Activated naive CD4-positive, alpha-beta T cell treated with anti-CD3 and anti-CD28 coated beads for 36 hours (primary cell): ENCODE measurements at regions not wholly inside any gene's neighbourhood (a gene's known extent, or its start where the extent isn't known, plus 50 kb on each side); places are given as distances from the start of the nearest gene placed in this dataset.
"Not testable (repeated sequence)": the region's sequence is repeated elsewhere in the genome, so short reads cannot be mapped to it uniquely, and the experiment has no call there.

ENCODE experiments used
- CTCF ChIA-PET: fragments of 350-600 bp; sonication (Branson Sonifier 250); formaldehyde crosslinking; loops from one replicate; lab custom pipeline; 2021; ENCODE audit warnings: antibody characterized with exemption; lab: Charles Lee
- DNase-seq: peaks from one replicate; pipeline ENCODE4 v3.0.0-alpha.2; 2020
- H3K27ac Mint-ChIP-seq: one replicate; pipeline ENCODE4 v1.8.0; 2021; ENCODE audit warnings: mild to moderate bottlenecking, mixed read lengths
- H3K27me3 Mint-ChIP-seq: one replicate; pipeline ENCODE4 v1.8.0; 2021; ENCODE audit warnings: low read depth, mixed read lengths
- H3K36me3 Mint-ChIP-seq: one replicate; pipeline ENCODE4 v1.8.0; 2021; ENCODE audit warnings: low read depth, mixed read lengths
- H3K4me1 Mint-ChIP-seq: one replicate; pipeline ENCODE4 v1.8.0; 2021; ENCODE audit warnings: low read depth, mixed read lengths
- H3K4me3 Mint-ChIP-seq: one replicate; pipeline ENCODE4 v1.8.0; 2021; ENCODE audit warnings: mild to moderate bottlenecking, moderate library complexity, mixed read lengths
- H3K9me3 Mint-ChIP-seq: one replicate; pipeline ENCODE4 v1.8.0; 2021; ENCODE audit warnings: mixed read lengths
- intact Hi-C: fragments of 100-400 bp; cut with micrococcal nuclease; formaldehyde crosslinking; loops from one replicate; pipeline ENCODE4 v1.15.1; 2023

DNA sequence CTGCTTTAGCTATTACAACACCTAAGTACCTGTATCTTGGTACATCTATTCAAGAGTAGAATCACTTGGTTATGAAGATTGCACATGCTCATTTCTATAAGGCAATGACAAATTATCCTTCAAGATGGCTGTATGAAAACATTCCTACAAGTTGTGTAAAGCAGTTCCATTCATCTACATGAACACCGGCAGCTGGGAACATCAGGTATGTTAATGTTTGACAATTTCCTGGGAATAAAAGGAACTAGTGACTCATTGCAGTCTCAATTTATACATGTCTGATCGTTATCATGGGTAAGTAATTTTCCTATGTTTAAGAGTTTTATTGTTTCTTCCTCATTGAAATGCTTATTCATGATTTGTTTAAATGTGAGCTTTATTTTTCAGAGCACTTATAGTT is 203.2 kb upstream of the SEMA3E start:
- Mint-ChIP-seq H3K27me3 (no peaks in the 10 kb centered on the region), H3K36me3 (no peaks in the 10 kb centered on the region), H3K4me1 (no peaks in the 10 kb centered on the region), H3K4me3 (no peak overlapping the region), H3K27ac (no peak overlapping the region), H3K9me3 (no peaks in the 10 kb centered on the region)
- DNase-seq = no peak
- intact Hi-C loops = no loop called here
- CTCF ChIA-PET = no interaction called here

DNA sequence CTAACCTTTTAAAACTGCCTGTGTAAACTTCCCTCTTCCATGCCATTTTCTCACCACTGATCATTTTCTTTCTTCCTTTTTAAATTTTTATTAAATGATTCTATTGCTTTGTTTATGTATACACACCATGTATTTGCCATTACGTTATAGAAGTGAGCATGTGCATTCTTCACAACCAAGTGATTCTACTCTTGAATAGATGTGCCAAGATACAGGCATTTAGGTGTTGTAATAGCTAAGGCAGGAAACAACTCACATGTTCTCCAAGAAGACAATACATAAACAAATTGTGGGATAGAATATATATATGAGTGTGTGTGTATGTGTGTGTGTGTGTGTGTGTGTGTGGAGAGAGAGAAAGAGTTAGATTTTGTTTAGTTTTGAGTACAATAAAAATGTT is 202.6 kb upstream of the SEMA3E start:
- Mint-ChIP-seq H3K27ac (no peak overlapping the region), H3K36me3 (no peaks in the 10 kb centered on the region), H3K4me1 (no peaks in the 10 kb centered on the region), H3K27me3 (no peaks in the 10 kb centered on the region), H3K4me3 (no peak overlapping the region), H3K9me3 (no peaks in the 10 kb centered on the region)
- DNase-seq = no peak
- intact Hi-C loops = no loop called here
- CTCF ChIA-PET = no interaction called here

DNA sequence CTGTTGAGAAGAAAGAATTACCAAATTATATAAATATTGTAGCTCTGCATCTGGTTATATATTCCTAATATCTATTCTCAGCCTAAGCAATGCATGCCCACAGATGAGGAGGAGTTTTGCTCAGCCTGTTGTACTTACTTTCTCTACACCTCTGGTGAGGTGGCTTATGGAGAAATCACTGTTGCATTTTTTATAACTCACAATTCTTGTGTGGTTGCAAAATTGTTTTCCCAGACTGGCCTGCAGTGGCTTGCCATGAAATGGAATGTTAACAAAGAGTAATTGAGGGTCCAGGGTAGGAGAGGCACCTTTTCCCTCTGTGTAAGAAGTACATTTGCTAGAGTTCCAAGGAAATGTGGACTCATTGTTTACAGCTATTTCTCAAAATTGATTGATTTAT is 202.0 kb upstream of the SEMA3E start:
- CTCF ChIA-PET = interaction anchor here (0.8 kb wide), 1 partner anchor 28 kb away, joined by 3 read pairs; no protein-coding TSS in a partner anchor
- H3K4me1 Mint-ChIP-seq = no peaks in the 10 kb centered on the region
- intact Hi-C loops = no loop called here
- H3K27ac Mint-ChIP-seq = no peak overlapping the region
- no peak for DNase-seq
- H3K27me3 Mint-ChIP-seq = no peaks in the 10 kb centered on the region
- peaks cover 3% of the 10 kb centered on the region for H3K9me3 Mint-ChIP-seq
- no peak overlapping the region for H3K4me3 Mint-ChIP-seq
- no peaks in the 10 kb centered on the region for H3K36me3 Mint-ChIP-seq

DNA sequence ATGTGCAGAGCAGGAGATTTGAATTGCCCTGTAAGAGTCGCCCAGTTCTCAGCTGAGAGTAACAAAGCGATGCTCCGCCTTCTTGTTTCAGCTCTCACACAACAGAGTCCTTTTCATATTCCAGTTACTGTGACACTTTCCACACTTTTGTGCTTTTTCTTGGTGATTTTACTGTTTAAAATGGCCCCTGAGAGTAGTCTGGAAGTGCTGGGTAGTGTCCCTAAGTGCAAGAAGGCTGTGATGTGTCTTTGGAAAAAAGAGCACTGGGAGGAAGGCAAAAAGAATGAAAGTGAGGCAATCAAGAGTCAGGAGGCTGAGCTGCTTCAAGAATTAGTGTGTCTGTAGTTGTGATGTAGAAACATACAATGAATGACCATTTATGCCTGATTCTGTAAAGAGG is 201.2 kb upstream of the SEMA3E start:
- H3K4me1 Mint-ChIP-seq = no peaks in the 10 kb centered on the region
- no peak overlapping the region for H3K27ac Mint-ChIP-seq
- no peaks in the 10 kb centered on the region for H3K27me3 Mint-ChIP-seq
- CTCF ChIA-PET = no interaction called here
- intact Hi-C loops = no loop called here
- H3K4me3 Mint-ChIP-seq = no peak overlapping the region
- peaks cover 5% of the 10 kb centered on the region for H3K9me3 Mint-ChIP-seq
- H3K36me3 Mint-ChIP-seq = no peaks in the 10 kb centered on the region
- no peak for DNase-seq

DNA sequence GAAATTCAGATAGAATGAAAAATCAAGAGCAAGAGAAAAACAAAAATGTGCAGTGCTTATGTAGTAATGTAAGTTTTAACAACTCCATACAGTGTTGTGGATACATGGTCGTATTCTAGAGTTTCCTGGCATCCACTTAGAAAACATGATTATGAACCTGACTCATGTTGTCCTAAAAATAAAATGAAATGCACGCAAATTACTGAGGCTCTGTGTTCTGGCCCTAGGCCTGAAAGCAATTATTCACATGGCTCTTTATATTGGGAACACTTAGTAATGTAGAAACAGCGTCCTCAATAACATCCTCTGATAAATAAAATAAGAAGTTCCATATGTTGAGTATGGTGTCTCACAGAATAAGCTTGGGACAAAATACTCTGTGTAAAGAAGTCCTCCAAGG is 200.2 kb upstream of the SEMA3E start:
- Mint-ChIP-seq H3K9me3 (peaks cover 5% of the 10 kb centered on the region), H3K36me3 (no peaks in the 10 kb centered on the region), H3K4me3 (no peak overlapping the region), H3K27me3 (no peaks in the 10 kb centered on the region), H3K4me1 (no peaks in the 10 kb centered on the region), H3K27ac (no peak overlapping the region)
- CTCF ChIA-PET = interaction anchor here (1.1 kb wide), 1 partner anchor 11 kb away, joined by 3 read pairs; no protein-coding TSS in a partner anchor
- intact Hi-C loops = no loop called here
- DNase-seq = no peak

DNA sequence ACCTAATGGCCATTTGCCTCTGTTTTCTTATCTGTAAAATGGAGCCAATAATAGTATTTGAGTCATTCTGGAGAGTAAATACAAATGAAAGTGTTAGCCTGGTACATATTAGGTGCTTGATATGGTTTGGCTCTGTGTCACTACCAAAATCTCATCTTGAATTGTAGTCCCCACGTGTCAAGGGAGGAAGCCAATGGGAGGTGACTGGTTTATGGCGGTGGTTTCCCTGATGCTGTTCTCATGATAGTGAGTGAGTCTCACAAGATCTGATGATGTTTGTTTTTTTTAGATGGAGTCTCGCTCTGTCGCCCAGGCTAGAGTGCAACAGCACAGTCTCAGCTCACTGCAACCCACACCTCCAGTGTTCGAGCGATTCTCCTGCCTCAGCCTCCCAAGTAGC is 194.0 kb upstream of the SEMA3E start:
- intact Hi-C loops = no loop called here
- no peaks in the 10 kb centered on the region for H3K4me1 Mint-ChIP-seq
- CTCF ChIA-PET = no interaction called here
- H3K27me3 Mint-ChIP-seq = no peaks in the 10 kb centered on the region
- no peak for DNase-seq
- no peaks in the 10 kb centered on the region for H3K36me3 Mint-ChIP-seq
- peaks cover 5% of the 10 kb centered on the region for H3K9me3 Mint-ChIP-seq
- no peak overlapping the region for H3K4me3 Mint-ChIP-seq
- H3K27ac Mint-ChIP-seq = no peak overlapping the region

DNA sequence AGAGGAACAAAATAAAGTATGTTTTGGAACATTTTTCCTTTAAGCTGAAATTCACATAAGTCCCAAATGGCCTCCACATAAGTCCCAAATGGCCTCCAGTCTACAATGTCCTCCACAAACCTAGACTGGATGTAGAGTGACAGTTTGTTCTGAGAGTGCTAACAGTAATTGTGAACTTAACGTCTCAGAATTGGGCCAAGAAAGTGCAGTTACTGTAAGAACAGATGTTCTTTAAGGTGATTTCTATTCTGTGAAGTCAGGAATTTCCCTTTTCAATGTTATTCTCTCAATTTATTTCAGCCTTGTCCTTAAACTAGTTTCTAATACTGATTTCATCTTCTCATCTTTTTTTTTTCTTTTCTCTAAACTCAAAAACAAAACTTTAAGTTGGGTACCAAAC is 188.7 kb upstream of the SEMA3E start:
- CTCF ChIA-PET = interaction anchor here (0.8 kb wide), 1 partner anchor 11 kb away, joined by 3 read pairs; no protein-coding TSS in a partner anchor
- Mint-ChIP-seq H3K27me3 (no peaks in the 10 kb centered on the region), H3K9me3 (no peaks in the 10 kb centered on the region), H3K27ac (no peak overlapping the region), H3K4me3 (no peak overlapping the region), H3K4me1 (no peaks in the 10 kb centered on the region), H3K36me3 (no peaks in the 10 kb centered on the region)
- no peak for DNase-seq
- intact Hi-C loops = no loop called here

DNA sequence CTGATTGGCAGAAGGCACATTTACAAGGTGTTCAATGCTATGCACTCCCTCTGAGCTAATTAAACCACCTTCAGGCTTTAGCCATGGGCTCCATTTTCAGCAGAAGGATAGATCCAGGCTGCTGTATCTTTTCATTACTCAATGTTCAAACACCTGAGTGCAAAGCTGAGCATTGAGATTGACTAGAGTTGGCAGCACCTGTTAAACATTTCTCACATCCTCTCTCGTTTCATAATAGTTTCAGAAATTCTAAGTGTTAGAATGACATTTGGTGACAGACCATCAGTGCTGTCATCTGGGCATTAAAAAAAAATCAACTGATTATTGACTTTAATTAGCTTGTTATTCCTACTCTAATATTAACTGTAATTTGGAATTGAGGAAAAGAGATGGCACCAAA is 187.1 kb upstream of the SEMA3E start:
- Mint-ChIP-seq H3K4me3 (no peak overlapping the region), H3K36me3 (no peaks in the 10 kb centered on the region), H3K27me3 (no peaks in the 10 kb centered on the region), H3K9me3 (no peaks in the 10 kb centered on the region), H3K27ac (no peak overlapping the region), H3K4me1 (no peaks in the 10 kb centered on the region)
- intact Hi-C loops = no loop called here
- DNase-seq = no peak
- CTCF ChIA-PET = interaction anchor here (0.6 kb wide), 1 partner anchor 108 kb away, joined by 3 read pairs; no protein-coding TSS in a partner anchor

DNA sequence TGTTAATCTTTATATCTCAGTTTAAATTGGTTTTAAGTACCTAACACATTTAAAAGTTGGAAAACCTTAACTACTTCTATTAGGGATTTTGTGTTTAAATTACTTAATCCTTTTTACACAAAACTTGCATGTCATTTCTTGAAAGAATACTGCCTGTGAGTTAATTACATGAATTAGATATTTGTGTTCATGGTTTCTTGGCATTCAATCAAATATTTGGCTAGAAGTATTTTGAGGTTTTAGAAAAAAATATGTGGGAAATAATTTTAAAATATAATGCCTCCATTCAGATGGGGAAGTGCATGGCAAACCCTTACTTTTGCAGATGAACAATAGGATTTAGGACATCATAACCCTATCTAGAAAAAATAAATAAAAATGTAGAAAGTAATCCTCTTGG is 186.5 kb upstream of the SEMA3E start:
- intact Hi-C loops = no loop called here
- H3K27ac Mint-ChIP-seq = no peak overlapping the region

DNA sequence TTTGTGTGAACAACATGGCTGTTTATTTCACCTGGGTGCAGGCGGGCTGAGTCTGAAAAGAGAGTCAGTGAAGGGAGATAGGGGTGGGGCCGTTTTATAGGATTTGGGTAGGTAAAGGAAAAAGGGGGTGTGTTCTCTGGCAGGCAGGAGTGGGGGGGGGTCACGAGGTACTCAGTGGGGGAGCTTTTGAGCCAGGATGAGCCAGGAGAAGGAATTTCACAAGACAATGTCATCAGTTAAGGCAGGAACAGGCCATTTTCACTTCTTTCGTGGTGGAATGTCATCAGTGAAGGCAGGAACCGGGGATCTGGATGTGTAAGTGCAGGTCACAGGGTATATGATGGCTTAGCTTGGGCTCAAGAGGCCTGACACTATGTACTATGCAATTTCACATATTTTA is 184.8 kb upstream of the SEMA3E start:
- H3K4me1 Mint-ChIP-seq, DNase-seq, H3K9me3 Mint-ChIP-seq, H3K36me3 Mint-ChIP-seq, intact Hi-C loops, H3K4me3 Mint-ChIP-seq, H3K27ac Mint-ChIP-seq, CTCF ChIA-PET, H3K27me3 Mint-ChIP-seq: not testable (repeated sequence)

More for the DNA sequence above, 186.5 kb upstream of the SEMA3E start:
- H3K9me3 Mint-ChIP-seq = no peaks in the 10 kb centered on the region
- H3K4me3 Mint-ChIP-seq = no peak overlapping the region
- no peaks in the 10 kb centered on the region for H3K27me3 Mint-ChIP-seq
- DNase-seq = no peak
- no peaks in the 10 kb centered on the region for H3K4me1 Mint-ChIP-seq
- CTCF ChIA-PET = no interaction called here
- H3K36me3 Mint-ChIP-seq = no peaks in the 10 kb centered on the region

DNA sequence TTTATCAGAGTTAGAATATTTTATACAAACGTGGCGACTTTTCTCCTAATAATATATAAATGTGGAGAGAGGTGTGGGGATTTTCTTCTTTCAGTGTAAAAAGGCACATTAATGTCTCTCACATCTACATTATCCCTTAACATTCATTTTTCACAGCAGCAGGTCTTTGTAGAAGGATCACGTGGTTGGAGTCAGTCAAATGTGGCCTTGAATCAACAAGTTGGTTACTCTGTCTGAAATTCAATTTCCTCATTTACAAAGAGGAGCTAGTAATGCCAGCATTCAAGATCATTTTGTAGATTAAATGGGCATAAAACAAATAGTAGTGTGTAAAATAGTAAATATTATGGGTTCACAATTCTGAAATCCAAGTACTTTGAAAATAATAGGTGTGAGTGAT is 183.1 kb upstream of the SEMA3E start:
- H3K4me3 Mint-ChIP-seq = no peak overlapping the region
- no peak overlapping the region for H3K27ac Mint-ChIP-seq
- no peaks in the 10 kb centered on the region for H3K4me1 Mint-ChIP-seq
- no peaks in the 10 kb centered on the region for H3K9me3 Mint-ChIP-seq
- no peaks in the 10 kb centered on the region for H3K36me3 Mint-ChIP-seq
- H3K27me3 Mint-ChIP-seq = no peaks in the 10 kb centered on the region
- CTCF ChIA-PET = no interaction called here
- intact Hi-C loops = no loop called here
- no peak for DNase-seq

DNA sequence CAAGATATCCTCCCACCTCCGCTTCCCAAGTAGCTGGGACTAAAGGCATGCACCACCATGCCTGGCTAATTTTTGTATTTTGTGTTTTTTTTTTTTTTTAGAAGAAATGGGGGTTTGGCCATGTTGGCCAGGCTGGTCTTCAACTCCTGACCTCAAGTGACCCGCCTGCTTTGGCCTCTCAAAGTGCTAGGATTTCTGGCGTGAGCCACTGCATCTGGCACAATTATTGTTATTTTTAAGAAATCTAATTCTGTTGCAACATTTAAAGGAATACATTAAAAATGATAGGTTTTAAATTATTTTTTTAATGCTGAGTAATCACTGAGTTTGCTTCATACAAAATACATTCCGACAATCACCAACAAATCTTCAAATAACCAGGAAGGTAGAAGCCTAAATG is 178.1 kb upstream of the SEMA3E start:
- intact Hi-C loops = no loop called here
- CTCF ChIA-PET = no interaction called here
- no peaks in the 10 kb centered on the region for H3K36me3 Mint-ChIP-seq
- no peaks in the 10 kb centered on the region for H3K27me3 Mint-ChIP-seq
- H3K27ac Mint-ChIP-seq = no peak overlapping the region
- no peak for DNase-seq
- no peaks in the 10 kb centered on the region for H3K9me3 Mint-ChIP-seq
- H3K4me1 Mint-ChIP-seq = no peaks in the 10 kb centered on the region
- no peak overlapping the region for H3K4me3 Mint-ChIP-seq

DNA sequence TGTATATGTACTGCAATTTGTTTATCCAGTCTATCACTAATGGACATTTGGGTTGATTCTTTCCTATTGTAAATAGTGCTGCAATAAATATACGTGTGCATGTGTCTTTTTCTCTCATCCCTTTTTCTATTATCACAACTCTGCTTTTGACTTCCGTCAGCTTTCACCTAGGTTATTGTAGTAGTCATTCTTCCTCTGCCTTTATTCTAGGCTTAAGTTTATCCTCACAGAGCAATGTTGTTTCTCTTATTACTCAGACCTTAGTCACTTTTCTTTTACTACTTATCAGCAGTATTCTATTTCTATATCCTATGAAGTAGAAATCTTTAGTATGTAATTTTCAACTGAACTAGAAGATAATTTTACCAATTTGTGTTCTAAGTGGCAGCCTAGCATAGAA is 175.3 kb upstream of the SEMA3E start:
- Mint-ChIP-seq H3K36me3 (no peaks in the 10 kb centered on the region), H3K4me1 (no peaks in the 10 kb centered on the region), H3K27me3 (no peaks in the 10 kb centered on the region), H3K27ac (no peak overlapping the region), H3K9me3 (no peaks in the 10 kb centered on the region), H3K4me3 (no peak overlapping the region)
- CTCF ChIA-PET = no interaction called here
- intact Hi-C loops = no loop called here
- DNase-seq = no peak

DNA sequence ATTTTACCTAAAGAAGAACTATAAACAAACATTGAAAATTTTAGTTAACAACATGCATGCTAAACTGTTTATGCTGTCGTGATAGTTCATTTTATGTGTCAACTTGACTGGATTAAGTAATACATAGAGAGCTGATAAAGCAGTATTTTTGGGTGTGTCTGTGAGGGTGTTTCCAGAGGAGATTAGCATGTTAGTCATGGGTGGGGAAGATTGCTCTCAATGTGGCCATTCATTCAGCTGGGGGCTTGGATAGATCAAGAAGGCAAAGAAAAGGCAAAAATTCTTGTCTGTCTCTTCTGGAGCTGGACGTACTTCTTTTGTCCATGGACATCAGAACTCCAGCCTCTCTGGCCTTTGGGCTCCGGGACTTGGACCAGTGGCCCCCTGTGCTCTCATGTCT is 172.9 kb upstream of the SEMA3E start:
- Mint-ChIP-seq H3K36me3 (no peaks in the 10 kb centered on the region), H3K4me3 (no peak overlapping the region), H3K27me3 (no peaks in the 10 kb centered on the region), H3K4me1 (no peaks in the 10 kb centered on the region), H3K27ac (no peak overlapping the region), H3K9me3 (no peaks in the 10 kb centered on the region)
- DNase-seq = no peak
- intact Hi-C loops = no loop called here
- CTCF ChIA-PET = no interaction called here
